ENCODE measurements at regions not wholly inside any gene's neighbourhood (a gene's known extent, or its start where the extent isn't known, plus 50 kb on each side); places are given as distances from the start of the nearest gene placed in this dataset.

DNA sequence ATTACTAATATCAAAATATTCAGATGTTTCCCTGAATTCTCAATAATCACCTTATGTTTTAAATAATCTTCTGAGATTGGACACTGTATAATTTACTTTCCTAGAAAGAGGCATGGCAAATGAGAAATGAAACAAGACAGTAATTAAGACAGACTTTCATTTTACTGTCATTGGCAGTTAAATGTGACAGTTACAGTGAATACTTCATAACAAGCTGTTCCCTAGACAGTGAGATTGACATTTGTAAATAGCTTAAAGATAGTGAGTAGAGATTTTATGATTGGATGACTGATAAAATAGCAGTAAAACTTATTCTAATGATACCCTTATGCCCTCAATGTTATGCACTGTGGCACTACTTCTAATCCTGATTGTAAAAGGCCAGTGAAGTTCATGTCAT is 524.9 kb upstream of the TMEFF2 start:
- H3K4me3 ChIP-seq: no peak overlapping the region
- H3K27me3 ChIP-seq: no peaks in the 10 kb centered on the region
- ATAC-seq (no peak), DNase-seq (no peak), FAIRE-seq (no peak)
- H3K27ac ChIP-seq: no peak overlapping the region
- intact Hi-C loops (cut with DNase I): no loop called here
- no peaks in the 10 kb centered on the region for H3K9me3 ChIP-seq
- H3K36me3 ChIP-seq: no peaks in the 10 kb centered on the region
- no peaks in the 10 kb centered on the region for H3K4me1 ChIP-seq
- TF ChIP-seq, protein P1, sequence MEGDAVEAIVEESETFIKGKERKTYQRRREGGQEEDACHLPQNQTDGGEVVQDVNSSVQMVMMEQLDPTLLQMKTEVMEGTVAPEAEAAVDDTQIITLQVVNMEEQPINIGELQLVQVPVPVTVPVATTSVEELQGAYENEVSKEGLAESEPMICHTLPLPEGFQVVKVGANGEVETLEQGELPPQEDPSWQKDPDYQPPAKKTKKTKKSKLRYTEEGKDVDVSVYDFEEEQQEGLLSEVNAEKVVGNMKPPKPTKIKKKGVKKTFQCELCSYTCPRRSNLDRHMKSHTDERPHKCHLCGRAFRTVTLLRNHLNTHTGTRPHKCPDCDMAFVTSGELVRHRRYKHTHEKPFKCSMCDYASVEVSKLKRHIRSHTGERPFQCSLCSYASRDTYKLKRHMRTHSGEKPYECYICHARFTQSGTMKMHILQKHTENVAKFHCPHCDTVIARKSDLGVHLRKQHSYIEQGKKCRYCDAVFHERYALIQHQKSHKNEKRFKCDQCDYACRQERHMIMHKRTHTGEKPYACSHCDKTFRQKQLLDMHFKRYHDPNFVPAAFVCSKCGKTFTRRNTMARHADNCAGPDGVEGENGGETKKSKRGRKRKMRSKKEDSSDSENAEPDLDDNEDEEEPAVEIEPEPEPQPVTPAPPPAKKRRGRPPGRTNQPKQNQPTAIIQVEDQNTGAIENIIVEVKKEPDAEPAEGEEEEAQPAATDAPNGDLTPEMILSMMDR (IDR thresholded peaks at IDR 0.05): no peak

GRCh38 chr2:192718340-192718739 is 523.6 kb upstream of the TMEFF2 start:
- H3K9me3 ChIP-seq: no peaks in the 10 kb centered on the region
- TF ChIP-seq, protein P1 (IDR thresholded peaks at IDR 0.05): no peak
- no peak for ATAC-seq
- H3K4me1 ChIP-seq: no peaks in the 10 kb centered on the region
- no peak for DNase-seq
- 73 to 87% methylated on average over 3 of the region's 3 CpGs for WGBS, 2 donors
- H3K27me3 ChIP-seq: no peaks in the 10 kb centered on the region
- H3K4me3 ChIP-seq: no peak overlapping the region
- FAIRE-seq: no peak
- H3K36me3 ChIP-seq: no peaks in the 10 kb centered on the region
- intact Hi-C loops (cut with DNase I): no loop called here
- no peak overlapping the region for H3K27ac ChIP-seq

DNA sequence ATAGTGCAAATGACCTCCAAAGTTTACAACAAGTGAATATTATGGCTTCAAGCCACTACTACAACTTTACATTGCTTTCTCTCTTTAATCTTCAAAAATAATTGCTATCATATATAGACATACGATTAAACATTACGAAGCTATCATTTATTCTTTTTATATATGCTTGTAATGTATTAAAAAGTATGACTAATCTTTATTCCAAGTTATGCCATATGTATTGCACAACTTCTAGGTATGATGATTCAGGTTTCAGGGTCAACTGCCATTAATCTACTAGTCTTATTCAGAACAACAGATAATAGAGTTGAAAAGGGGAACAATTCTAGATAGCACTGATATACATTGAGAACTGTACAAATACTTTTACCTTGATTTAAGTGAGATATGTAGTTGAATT is 506.2 kb upstream of the TMEFF2 start:
- H3K36me3 ChIP-seq: no peaks in the 10 kb centered on the region
- 37 to 54% methylated on average over 2 of the region's 2 CpGs for WGBS, 2 donors
- no peak overlapping the region for H3K27ac ChIP-seq
- no peak overlapping the region for H3K4me3 ChIP-seq
- intact Hi-C loops (cut with DNase I): no loop called here
- DNase-seq: no peak
- no peaks in the 10 kb centered on the region for H3K9me3 ChIP-seq
- no peaks in the 10 kb centered on the region for H3K27me3 ChIP-seq
- H3K4me1 ChIP-seq: no peaks in the 10 kb centered on the region
- FAIRE-seq: no peak
- ATAC-seq: no peak
- TF ChIP-seq, protein P1 (IDR thresholded peaks at IDR 0.05): no peak

DNA sequence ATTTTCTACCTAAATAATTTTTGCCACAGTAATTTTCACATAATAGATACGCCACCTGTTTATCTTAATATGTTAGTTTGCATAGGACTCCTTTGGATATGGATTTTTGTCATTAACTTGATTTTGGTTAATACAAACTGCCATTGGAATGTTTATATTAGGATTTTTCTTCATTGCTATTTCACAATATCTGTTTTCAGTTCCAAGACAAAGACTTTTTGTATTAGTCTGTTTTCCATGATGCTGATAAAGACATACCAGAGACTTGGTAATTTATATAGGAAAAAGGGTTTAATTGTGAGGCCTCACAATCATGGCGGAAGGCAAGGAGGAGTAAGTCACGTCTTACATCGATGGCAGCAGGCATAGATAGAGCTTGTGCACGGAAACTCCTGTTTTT is 503.1 kb upstream of the TMEFF2 start:
- WGBS, 2 donors: 57 to 66% methylated on average over 5 of the region's 5 CpGs

DNA sequence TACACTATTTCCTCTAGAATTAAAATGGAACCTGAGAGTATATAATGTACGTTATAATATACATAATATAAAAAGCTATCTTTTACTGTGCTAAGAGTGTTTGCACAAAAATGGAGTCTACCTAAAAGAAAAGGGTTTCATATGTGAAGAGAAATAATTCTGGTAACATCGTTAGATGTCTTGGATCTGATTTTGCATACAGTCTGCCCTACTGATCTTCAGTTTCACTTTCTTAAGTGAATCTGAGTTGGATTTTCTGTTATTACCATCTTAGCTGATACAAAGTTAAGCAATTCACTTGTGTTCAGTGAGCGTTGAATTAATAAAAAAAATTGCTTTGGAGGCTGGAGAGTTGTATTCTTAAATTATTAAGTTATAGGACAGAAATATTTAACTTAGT is 502.1 kb upstream of the TMEFF2 start:
- intact Hi-C loops (cut with DNase I): no loop called here
- FAIRE-seq (no peak), ATAC-seq (no peak), DNase-seq (no peak)
- Histone ChIP-seq H3K4me1 (no peaks in the 10 kb centered on the region), H3K27ac (no peak overlapping the region), H3K9me3 (no peaks in the 10 kb centered on the region), H3K27me3 (no peaks in the 10 kb centered on the region), H3K4me3 (no peak overlapping the region), H3K36me3 (no peaks in the 10 kb centered on the region)
- TF ChIP-seq, protein P1 (IDR thresholded peaks at IDR 0.05): no peak
- 63 to 80% methylated on average over 3 of the region's 3 CpGs for WGBS, 2 donors

More for the DNA sequence above, 503.1 kb upstream of the TMEFF2 start:
- Histone ChIP-seq H3K36me3 (no peaks in the 10 kb centered on the region), H3K27ac (no peak overlapping the region), H3K9me3 (no peaks in the 10 kb centered on the region), H3K4me3 (no peak overlapping the region), H3K4me1 (no peaks in the 10 kb centered on the region), H3K27me3 (no peaks in the 10 kb centered on the region)
- TF ChIP-seq, protein P1 (IDR thresholded peaks at IDR 0.05): no peak
- intact Hi-C loops (cut with DNase I): no loop called here
- FAIRE-seq (no peak), DNase-seq (no peak), ATAC-seq (no peak)
